Nephron (organoid): ENCODE measurements at regions not wholly inside any gene's neighbourhood (a gene's known extent, or its start where the extent isn't known, plus 50 kb on each side); places are given as distances from the start of the nearest gene placed in this dataset.

Source experiments
- H3K27ac Mint-ChIP-seq, 3 experiments: 2 replicates each; pipeline ENCODE4 v1.8.0; 2020; ENCODE audit warnings: mixed read lengths in 3 of 3, mild to moderate bottlenecking in 2 of 3, moderate library complexity in 1 of 3
- H3K27me3 Mint-ChIP-seq: 2 replicates; pipeline ENCODE4 v1.8.0; 2021; ENCODE audit warnings: low read depth, mild to moderate bottlenecking, moderate library complexity, mixed read lengths
- H3K36me3 Mint-ChIP-seq: 2 replicates; pipeline ENCODE4 v1.8.0; 2020; ENCODE audit warnings: low read depth, mixed read lengths
- H3K4me1 Mint-ChIP-seq: 2 replicates; pipeline ENCODE4 v1.8.0; 2020; ENCODE audit warnings: mixed read lengths
- H3K4me3 Mint-ChIP-seq, 3 experiments: 2 replicates each; pipeline ENCODE4 v1.8.0; 2020; ENCODE audit warnings: mild to moderate bottlenecking in 3 of 3, mixed read lengths in 3 of 3, moderate library complexity in 2 of 3
- H3K9me3 Mint-ChIP-seq: 2 replicates; pipeline ENCODE4 v1.8.0; 2020; ENCODE audit warnings: mixed read lengths
- CTCF ChIP-seq, 3 experiments: fragments of 200-600 bp; sonication (generic); IDR thresholded peaks; one replicate each; pipeline ENCODE4 v1.5.0; 2021; ENCODE audit warnings: antibody characterized with exemption in 3 of 3; ENCODE audit not compliant: unreplicated experiment in 3 of 3

- Mint-ChIP-seq H3K9me3 (peaks cover 3% of the 10 kb centered on the region), H3K27me3 (peaks cover 4% of the 10 kb centered on the region), H3K27ac (no peak overlapping the region), H3K36me3 (no peaks in the 10 kb centered on the region), H3K4me1 (peaks cover 8% of the 10 kb centered on the region), H3K4me3 (no peak overlapping the region)
- TF ChIP-seq CTCF (IDR thresholded peaks at IDR 0.05; ENCODE audit: unreplicated experiment in 3 of 3), result no peak
These were observed 703.7 kb downstream of the UQCRFS1 start for GRCh38 chr19:28509079-28509895.

- Mint-ChIP-seq H3K9me3 (peaks cover 3% of the 10 kb centered on the region), H3K4me3 (no peak overlapping the region), H3K4me1 (peaks cover 8% of the 10 kb centered on the region), H3K27ac (no peak overlapping the region), H3K27me3 (peaks cover 4% of the 10 kb centered on the region), H3K36me3 (no peaks in the 10 kb centered on the region)
- TF ChIP-seq CTCF (IDR thresholded peaks at IDR 0.05; ENCODE audit: unreplicated experiment in 3 of 3), result no peak
These were observed 704.3 kb downstream of the UQCRFS1 start for GRCh38 chr19:28508666-28509065.

GRCh38 chr19:28505933-28506332 lies 707.0 kb downstream of the UQCRFS1 start:
- Mint-ChIP-seq H3K36me3 (no peaks in the 10 kb centered on the region), H3K9me3 (peaks cover 3% of the 10 kb centered on the region), H3K4me3 (no peak overlapping the region), H3K4me1 (peaks cover 8% of the 10 kb centered on the region), H3K27ac (no peak overlapping the region), H3K27me3 (peaks cover 2% of the 10 kb centered on the region)
- no peak for TF ChIP-seq CTCF (IDR thresholded peaks at IDR 0.05; ENCODE audit: unreplicated experiment in 3 of 3)

- H3K27ac Mint-ChIP-seq, result no peak overlapping the region
- no peaks in the 10 kb centered on the region for H3K9me3 Mint-ChIP-seq
- H3K4me1 Mint-ChIP-seq, result peaks cover 8% of the 10 kb centered on the region
- no peak overlapping the region for H3K4me3 Mint-ChIP-seq
- TF ChIP-seq CTCF (IDR thresholded peaks at IDR 0.05; ENCODE audit: unreplicated experiment in 3 of 3), result no peak
- H3K36me3 Mint-ChIP-seq, result no peaks in the 10 kb centered on the region
- peaks cover 5% of the 10 kb centered on the region for H3K27me3 Mint-ChIP-seq
These were observed 707.8 kb downstream of the UQCRFS1 start for GRCh38 chr19:28505134-28505533.

GRCh38 chr19:28504727-28505126 lies 708.2 kb downstream of the UQCRFS1 start:
- TF ChIP-seq CTCF (IDR thresholded peaks at IDR 0.05; ENCODE audit: unreplicated experiment in 3 of 3), result no peak
- Mint-ChIP-seq H3K4me1 (peaks cover 8% of the 10 kb centered on the region), H3K27me3 (peaks cover 7% of the 10 kb centered on the region), H3K4me3 (no peak overlapping the region), H3K9me3 (no peaks in the 10 kb centered on the region), H3K27ac (no peak overlapping the region), H3K36me3 (no peaks in the 10 kb centered on the region)

GRCh38 chr19:28504139-28504538 lies 708.8 kb downstream of the UQCRFS1 start:
- Mint-ChIP-seq H3K9me3 (no peaks in the 10 kb centered on the region), H3K27me3 (peaks cover 8% of the 10 kb centered on the region), H3K4me3 (no peak overlapping the region), H3K27ac (no peak overlapping the region), H3K36me3 (no peaks in the 10 kb centered on the region), H3K4me1 (peaks cover 7% of the 10 kb centered on the region)
- TF ChIP-seq CTCF (IDR thresholded peaks at IDR 0.05; ENCODE audit: unreplicated experiment in 3 of 3), result no peak
